Hematopoietic multipotent progenitor cell treated with erythropoietin and hydrocortisone succinate and interleukin-3 and kit ligand, for 15 days (in vitro differentiated cells): ENCODE measurements at regions not wholly inside any gene's neighbourhood (a gene's known extent, or its start where the extent isn't known, plus 50 kb on each side); places are given as distances from the start of the nearest gene placed in this dataset.
"Not testable (repeated sequence)": the region's sequence is repeated elsewhere in the genome, so short reads cannot be mapped to it uniquely, and the experiment has no call there.

Experiments
- DNase-seq: peaks from one replicate; pipeline ENCODE4 v3.0.0-alpha.2; 2015; ENCODE audit warnings: low spot score

DNA sequence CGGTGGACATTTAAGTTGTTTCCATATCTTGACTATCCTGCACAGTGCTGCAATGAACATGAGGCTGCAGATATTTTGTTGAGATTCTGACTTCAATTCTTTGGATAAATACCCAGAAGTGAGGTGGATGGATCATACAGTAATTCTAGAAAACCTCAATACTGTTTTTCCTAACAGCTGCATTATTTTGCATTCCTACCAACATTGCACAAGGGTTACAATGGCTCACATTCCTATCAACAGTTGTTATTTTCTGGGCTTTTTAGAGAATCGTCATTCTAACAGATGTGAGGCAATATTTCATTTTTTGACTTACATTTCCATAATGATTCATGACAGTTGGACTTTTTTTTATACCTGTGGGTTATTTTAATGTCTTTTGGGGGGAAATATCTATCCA, 716.9 kb upstream of the ANO3 start:
- DNase-seq: no peak

DNA sequence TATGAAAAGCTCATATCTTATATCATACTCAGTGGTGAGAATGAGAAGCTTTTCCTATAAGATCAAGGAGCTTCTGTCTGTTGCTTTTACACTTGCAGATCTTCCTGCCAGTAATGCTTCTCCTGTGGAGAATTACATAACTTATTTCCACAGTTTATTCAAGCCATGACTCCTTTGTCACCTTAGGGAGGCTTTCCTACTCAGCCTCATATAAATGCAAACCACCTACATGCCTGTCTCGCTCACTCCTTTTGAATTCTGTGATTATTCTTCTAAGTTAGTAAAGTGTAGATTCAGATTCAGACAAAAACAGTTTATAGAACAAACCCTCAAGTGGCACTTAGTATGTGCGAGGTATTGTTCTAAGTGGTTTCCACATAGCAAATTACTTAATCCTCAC, 716.1 kb upstream of the ANO3 start:
- DNase-seq: no peak

DNA sequence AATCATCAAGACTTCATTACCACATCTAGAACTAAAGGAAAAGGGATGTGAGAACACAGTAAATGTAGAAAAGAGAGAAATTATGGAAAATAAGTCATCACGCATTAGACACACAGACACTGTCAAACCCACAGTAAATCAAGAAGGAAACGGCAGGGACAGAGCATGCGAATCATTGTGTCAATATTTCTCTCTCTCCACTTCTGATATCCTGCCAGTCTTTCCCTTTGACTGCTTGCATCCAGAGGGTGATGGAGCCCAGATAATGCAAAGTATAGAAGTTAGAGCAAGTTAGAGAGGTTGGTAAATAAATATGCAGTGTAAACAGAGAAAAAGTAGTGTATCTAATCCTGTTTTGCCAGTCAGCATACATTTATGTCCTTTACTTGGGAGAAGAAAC, 706.8 kb upstream of the ANO3 start:
- no peak for DNase-seq

DNA sequence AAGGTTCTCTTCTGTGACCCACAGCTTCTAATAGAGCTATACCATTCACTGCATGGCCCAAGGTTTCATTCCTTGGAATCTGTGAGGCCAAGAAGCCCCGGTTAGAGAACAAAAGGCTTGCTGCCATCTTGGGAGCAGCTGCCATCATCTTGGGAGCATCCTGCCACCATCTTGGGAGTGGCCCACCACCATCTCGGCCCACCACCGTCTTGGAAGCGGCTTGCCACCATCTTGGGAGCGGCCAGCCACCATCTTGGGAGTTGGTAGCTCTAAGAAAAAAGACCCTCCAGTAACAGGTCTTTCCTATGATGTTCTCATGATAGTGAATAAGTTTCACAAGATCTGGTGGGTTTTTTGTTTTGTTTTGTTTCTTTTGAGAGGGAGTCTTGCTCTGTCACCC, 703.9 kb upstream of the ANO3 start:
- DNase-seq: no peak

DNA sequence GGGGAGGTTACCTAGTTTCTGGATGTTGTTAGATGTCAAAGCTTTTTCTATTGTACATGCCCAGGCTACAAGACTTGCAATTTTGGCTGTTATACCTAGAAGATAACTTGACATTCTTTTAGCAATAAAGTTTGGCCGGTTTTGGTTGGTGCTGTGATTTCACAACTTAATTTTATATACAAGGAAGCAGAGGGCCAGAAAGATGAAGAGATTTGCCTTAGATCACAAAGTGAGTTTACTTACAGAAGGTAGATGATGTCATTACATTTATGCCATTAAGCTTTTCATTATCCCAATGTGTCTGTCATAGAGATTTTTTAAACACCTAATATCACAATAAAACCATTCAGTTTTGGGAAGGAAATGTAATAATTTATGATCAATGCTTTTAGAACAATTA, 698.7 kb upstream of the ANO3 start:
- no peak for DNase-seq

DNA sequence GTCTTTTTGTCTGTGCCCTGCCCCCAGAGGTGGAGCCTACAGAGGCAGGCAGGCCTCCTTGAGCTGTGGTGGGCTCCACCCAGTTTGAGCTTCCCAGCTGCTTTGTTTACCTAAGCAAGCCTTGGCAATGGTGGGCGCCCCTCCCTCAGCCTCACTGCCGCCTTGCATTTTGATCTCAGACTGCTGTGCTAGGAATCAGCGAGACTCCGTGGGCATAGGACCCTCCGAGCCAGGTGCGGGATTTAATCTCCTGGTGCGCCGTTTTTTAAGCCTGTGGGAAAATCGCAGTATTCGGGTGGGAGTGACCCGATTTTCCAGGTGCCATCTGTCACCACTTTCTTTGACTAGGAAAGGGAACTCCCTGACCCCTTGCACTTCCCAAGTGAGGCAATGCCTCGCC, 682.7 kb upstream of the ANO3 start:
- DNase-seq: not testable (repeated sequence)

DNA sequence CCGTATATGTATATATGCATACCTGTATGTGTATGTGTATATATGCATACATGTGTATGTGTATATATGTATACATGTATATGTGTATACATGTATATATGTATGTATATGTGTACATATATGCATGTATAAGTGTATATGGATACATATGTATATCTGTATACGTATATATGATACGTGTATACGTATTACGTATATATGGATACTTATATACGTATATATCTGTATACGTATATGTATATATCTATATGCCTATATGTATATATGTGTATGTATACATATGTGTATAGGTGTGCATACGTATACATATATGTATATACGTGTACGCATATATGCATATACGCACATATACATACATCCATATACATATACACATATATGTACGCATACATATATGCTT, 681.6 kb upstream of the ANO3 start:
- no peak for DNase-seq

DNA sequence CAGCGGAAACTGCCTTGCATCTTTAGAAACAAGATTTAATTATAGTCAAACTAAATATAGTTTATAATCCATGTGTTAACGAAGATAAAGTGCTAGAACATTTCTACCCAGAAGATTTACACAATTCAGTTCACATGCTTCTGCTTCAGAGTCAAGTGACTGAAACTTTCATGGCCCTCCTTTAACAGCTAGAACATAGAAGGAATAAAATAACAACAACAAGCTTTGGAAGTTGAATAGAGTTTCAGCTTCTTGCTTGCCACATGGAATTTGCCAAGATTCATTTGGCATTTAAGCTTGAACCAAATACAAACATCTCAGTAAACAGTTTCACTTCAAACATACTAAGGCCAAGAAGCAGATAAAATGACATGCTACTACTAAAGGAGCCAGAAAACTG, 676.3 kb upstream of the ANO3 start:
- no peak for DNase-seq

DNA sequence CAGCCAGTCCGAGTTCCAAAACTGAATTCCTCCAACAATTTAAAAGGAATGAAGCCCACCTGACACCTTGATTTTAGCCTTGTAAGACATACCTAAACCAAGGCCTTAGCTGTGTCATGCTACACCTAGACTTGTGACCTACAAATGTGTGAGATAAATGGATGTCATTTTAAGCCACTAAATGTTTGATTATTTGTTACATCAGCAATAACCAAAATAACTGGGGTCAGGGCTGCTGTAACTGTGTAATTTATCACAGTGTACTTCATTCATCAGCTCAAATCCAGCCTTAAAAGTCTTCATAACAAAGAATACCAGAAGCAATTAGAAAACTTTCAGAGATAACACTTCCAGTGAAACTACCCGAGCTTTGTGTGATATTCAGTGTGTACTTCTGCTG, 673.0 kb upstream of the ANO3 start:
- DNase-seq: no peak

DNA sequence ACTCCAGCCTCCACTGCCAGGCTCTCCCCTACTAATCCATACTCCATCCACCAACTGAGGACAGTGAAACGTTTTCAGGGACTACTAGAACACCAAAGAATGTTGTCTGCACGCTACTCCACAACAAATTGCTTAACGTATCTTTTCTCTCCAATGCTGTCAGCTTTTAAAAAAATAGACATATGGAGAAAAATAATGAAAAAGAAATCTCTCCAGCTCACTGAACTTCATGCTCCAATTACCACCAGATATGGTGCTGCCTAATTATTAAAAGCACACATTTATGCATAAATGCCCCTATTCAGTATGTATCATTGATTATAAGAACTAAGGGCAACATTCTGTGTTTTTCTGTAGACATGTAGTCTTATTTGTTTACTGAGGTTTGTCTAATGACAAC, 672.2 kb upstream of the ANO3 start:
- DNase-seq: no peak

DNA sequence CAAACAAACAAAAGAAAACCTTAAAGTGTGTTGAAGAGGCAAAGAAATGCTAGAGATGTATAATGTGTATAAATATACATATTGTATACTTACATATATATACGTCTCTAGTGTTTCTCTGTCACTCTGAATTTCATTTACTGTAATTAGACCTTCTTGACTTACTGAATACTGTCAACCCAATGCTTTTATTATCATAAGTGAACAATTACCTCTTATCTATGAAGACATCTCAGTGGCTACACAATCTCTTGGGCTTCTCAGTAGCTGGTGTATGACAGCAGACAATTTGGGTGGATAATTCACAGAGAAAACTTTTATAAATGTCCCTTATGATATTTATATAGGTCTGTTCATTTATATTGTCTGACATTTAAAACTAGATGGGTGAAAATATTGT, 664.1 kb upstream of the ANO3 start:
- DNase-seq: no peak

DNA sequence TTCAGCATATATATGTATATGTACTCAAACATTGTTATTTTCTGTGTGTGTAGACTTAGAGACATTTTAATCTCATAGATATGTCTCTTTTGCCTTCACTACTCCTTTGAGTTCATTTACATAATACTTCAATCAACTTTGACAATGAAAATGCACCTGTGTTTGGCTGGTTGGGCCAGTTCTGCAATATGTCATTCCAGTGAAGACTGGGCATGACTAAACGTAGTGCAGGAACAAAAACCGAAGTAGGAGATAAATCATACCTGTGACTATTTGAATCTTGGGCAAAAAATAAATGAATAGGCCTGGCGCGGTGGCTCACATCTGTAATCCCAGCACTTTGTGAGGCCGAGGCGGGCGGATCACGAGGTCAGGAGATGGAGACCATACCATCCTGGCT, 640.0 kb upstream of the ANO3 start:
- no peak for DNase-seq

DNA sequence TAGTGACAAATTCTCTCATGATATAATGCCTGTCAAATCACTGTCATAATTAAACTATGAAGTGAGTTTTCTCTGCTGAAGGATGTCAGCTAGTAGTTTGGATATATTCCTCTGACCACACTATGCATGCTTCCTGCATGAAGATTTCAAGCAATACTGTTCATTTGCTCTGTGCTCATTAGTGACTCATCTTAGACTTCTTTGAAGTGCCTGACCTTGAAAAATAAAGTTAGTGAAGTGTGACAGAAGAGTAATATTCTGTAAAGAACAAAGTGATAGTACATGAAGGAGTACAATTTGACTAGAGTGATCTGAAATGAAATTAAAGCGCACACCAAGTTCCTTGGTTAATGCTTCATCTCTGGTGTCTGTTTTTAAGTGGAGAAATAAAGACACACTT, 629.5 kb upstream of the ANO3 start:
- DNase-seq: no peak

DNA sequence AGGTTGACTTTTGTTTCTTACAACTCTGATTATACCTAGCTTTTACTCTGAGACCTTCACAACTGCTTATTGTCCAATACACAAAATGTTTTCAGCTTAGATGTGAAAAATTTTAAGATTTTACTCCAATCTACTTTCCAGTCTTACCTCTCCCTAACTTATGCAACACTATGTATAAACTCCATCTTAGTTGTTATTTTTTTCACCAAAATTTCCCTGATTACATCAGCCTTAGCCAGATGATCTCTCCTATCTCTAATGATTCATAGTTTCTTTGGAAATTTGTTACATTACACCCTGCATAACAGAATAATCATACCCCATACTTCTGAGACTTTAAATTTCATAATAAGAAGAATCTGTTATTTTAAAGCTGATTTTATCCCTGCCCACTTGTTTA, 621.0 kb upstream of the ANO3 start:
- no peak for DNase-seq

DNA sequence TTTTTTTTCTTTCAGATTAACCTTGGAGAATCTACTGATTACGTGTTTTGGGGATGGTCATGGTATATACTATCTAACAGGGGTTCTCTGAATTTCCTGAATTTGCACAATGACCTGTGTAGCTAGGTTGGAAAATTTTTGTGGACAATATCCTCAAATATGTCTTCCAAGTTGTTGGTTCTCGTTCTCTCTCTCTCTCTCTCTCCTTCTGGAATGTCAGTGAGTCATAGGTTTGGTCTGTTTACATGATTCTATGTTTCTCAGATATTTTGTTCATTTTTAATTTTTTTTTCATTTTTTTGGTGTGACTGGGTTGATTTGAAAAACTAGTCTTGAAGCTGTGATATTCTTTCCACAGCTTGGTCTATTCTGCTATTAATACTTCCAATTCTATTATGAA, 604.0 kb upstream of the ANO3 start:
- DNase-seq: no peak

DNA sequence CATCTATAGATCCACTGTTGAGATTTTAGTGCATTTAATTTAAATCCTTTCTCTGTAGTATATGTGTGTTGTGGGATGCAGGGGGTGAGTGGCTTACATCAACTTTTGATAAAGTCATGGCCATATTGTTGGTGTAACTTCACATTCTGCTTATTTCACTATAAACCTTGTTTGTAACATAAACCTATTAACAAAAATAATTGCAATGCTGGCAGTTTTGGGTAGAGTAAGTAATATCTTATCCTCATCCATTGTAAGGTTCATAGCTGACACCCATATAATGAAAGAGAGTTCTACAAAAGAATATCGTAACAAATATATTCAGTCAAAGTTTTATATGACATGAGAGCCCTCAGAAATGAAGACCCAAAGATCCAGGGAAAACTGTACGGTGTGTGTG, 601.7 kb upstream of the ANO3 start:
- no peak for DNase-seq

DNA sequence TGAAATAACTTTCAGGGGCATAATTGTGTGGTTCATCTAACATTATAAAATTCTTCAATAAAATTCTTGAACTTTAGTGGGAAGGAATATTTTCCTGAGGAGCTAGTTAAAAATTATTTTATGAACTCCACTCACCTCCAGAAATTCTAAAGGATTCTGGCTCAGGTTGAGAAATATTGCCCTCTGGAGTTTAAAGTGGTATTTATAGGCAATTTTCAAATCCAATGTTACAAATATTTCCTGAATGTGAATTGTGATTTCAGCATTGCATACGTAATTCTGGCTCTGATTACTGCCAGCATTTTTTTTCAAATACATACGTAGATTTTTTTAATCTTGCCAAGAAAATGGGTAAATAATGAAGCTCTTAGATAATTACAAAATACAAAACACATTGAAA, 598.2 kb upstream of the ANO3 start:
- no peak for DNase-seq

DNA sequence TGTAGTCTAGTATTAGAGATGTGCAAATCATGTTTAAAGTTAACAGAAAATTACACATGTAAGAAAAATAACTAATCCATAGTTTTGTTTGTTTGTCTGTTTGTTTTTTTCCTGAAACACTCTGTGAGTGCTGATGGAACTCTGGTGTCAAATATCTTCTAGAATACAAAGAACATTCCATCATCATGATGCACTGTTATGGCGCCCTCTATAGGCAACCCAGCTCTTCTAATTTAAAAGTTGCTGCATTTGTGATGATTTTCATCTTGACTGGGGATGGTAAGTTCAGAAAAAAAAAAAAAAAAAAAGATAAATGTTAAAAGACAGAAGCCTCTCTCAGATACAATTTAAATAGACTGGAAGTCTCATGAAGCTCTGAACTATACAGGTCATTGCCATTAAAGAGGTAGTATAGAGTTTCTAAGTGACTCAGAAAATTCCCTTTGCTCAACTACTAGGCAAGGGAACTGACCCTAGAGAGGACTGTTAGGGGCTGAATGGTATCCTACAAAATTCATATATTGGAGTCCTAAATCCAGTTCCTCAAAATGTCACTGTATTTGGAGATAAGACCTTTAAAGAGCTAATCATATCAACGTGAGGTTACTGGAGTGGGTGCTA, 597.2 kb upstream of the ANO3 start:
- DNase-seq: no peak

DNA sequence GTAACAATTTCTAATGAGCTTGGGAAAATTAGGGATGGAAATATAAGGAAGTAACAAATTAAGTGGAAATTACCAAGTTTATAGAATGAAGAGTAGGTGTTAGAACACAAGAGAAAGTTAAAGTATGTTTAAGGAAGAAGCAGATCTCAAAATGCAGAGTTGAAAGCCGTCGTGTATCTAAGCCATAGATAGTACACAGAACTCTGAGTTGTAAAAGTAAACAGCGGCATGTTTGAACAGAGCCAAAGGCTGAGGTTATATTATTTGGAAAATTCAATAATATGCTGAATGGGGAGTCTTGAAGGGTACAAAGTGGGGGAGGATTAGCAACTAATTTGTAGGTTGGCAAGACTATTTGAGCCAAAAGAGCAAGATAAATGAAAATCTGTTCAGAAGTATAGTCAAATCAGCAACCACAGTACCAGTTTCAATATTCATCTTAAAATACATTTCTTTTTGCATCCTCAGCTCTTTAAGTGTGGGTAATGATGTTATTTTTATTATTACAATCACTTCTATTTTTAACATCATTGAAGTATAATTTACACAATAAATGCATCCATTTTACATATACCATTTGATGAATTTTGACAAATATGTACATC, 594.8 kb upstream of the ANO3 start:
- no peak for DNase-seq

DNA sequence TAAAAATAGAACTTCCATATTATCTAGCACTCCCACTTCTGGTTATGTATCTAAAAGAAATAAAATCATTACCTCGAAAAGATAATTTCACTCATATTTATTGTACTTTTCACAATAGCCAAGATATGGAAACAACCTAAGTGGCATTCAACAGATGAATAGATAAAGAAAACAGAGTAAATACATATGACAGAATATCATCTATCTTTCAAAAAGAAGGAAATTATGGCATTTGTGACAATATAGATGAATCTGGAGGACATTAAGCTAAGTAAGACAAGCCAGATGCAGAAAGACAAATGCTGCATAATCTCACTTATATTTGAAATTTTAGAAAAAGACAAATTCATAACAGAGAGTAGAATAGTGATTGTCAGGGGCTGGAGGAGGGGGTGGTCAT, 590.0 kb upstream of the ANO3 start:
- no peak for DNase-seq

DNA sequence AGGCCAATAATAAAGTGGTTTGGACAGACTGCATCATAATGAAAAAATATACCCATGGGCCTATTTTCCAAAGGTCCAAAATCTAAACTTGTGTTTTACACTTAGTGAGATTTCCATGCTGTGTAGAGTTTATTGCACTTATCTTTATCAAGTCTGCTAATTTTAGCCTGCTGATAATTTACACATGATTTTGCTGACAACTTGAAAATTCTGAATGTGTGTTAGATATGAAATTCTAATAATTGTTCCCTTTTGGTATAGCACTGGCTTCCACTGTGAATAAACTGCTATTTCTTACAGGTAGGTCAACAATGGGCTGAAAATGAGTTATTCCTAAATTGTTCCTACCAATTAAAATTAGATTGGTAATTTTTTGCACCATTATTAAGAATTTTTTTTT, 589.1 kb upstream of the ANO3 start:
- DNase-seq: no peak

DNA sequence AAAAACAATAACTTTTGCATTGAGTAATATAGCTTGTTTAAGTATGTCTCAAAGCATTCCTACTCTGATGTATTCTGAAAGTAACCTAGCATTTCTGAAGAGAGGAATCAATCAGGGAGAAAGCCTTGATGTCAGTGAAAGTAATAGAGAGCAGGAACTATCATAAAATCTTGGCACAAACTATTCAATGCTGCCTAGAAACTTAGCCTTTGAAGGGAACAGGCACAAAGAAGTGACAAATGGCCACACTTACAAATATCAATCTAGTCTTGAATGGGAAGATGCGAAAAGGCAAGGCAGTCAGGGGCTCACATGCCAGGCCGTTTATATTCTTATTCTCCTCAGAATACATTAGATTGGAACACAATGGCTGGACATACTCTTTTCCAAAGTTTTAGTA, 576.5 kb upstream of the ANO3 start:
- DNase-seq: no peak

DNA sequence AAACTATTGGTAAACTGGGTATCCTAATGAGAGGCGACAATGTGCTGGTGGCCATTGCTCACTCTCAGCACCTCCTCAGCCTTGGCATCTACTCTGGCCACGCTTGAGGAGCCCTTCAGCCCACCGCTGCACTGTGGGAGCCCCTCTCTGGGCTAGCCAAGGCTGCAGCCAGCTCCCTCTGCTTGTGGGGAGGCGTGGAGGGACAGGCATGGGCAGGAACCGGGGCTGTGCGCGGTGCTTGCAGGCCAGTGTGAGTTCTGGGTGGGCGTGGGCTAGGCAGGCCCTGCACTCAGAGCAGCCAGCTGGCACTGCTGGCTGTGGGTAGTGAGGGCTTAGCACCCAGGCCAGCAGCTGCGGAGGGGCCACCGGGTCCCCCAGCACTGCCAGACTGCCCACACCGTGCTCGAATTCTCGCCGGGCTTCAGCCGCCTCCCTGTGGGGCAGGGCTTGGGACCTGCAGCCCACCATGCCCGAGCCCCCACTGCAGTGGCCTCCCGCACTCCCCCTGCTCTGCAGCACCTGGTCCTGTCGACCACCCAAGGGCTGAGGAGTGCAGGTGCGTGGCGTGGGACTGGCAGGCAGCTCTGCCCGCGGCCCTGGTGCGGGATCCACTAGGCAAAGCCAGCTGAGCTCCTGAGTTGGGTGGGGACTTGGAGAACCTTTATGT, 575.9 kb upstream of the ANO3 start:
- DNase-seq: no peak

DNA sequence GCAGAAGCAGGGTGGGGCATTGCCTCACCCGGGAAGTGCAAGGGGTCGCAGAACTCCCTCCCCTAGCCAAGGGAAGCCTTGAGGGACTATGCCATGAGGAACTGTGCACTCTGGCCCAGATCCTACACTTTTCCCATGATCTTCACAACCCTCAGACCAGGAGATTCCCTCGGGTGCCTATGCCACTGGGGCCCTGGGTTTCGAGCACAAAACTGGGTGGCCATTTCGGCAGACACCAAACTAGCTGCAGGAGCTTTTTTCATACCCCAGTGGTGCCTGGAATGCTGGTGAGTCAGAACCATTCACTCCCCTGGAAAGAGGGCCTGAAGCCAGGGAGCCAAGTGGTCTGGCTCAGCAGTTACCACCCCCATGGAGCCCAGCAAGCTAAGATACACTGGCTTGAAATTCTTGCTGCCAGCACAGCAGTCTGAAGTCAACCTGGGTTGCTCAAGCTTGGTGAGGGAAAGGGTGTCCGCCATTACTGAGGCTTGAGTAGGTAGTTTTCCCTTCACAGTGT, 573.7 kb upstream of the ANO3 start:
- DNase-seq: no peak
